Mesenchymal stem cell (in vitro differentiated cells and primary cell): ENCODE measurements at regions not wholly inside any gene's neighbourhood (a gene's known extent, or its start where the extent isn't known, plus 50 kb on each side); places are given as distances from the start of the nearest gene placed in this dataset.
A peak's percentile ranks its signal among the peaks of the same experiment; 100 is the strongest.

Experiments used
- DNase-seq: peaks from one replicate; pipeline ENCODE4 v3.0.0-alpha.2; 2013
- H2AFZ ChIP-seq: one replicate; pipeline ENCODE4 v1.6.1; 2013; ENCODE audit warnings: low read depth, mild to moderate bottlenecking, control low read depth, inconsistent platforms, low read length, moderate library complexity
- H2AK5ac ChIP-seq: 2 replicates; pipeline ENCODE4 v1.6.1; 2013; ENCODE audit warnings: low read length, moderate library complexity, mild to moderate bottlenecking, inconsistent platforms; ENCODE audit not compliant: severe bottlenecking
- H2BK120ac ChIP-seq: one replicate; pipeline ENCODE4 v1.6.1; 2013; ENCODE audit warnings: low read depth, mild to moderate bottlenecking, inconsistent platforms, low read length, moderate library complexity
- H2BK12ac ChIP-seq, 2 experiments: one replicate each; pipeline ENCODE4 v1.6.1; 2013; ENCODE audit warnings: inconsistent platforms in 2 of 2, low read length in 2 of 2, mild to moderate bottlenecking in 2 of 2, moderate library complexity in 2 of 2, control low read depth in 1 of 2
- H2BK15ac ChIP-seq: one replicate; pipeline ENCODE4 v1.6.1; 2013; ENCODE audit warnings: mild to moderate bottlenecking, low read depth, inconsistent platforms; ENCODE audit not compliant: poor library complexity, severe bottlenecking
- H2BK5ac ChIP-seq: 2 replicates; pipeline ENCODE4 v1.6.1; 2013; ENCODE audit warnings: low read depth, mild to moderate bottlenecking, low read length, control low read depth, inconsistent platforms; ENCODE audit not compliant: poor library complexity, severe bottlenecking
- H3K14ac ChIP-seq, 2 experiments: one replicate each; pipeline ENCODE4 v1.6.1; 2013; ENCODE audit warnings: inconsistent platforms in 2 of 2, low read length in 2 of 2, control low read depth in 1 of 2, mild to moderate bottlenecking in 1 of 2, moderate library complexity in 1 of 2
- H3K18ac ChIP-seq, 2 experiments: one replicate each; pipeline ENCODE4 v1.6.1; 2013; ENCODE audit warnings: inconsistent platforms in 2 of 2, low read length in 2 of 2, control low read depth in 1 of 2, low read depth in 1 of 2, mild to moderate bottlenecking in 1 of 2
- H3K23ac ChIP-seq, 2 experiments: one replicate each; pipeline ENCODE4 v1.6.1; 2013; ENCODE audit warnings: inconsistent platforms in 2 of 2, low read length in 2 of 2, mild to moderate bottlenecking in 2 of 2, moderate library complexity in 2 of 2, control low read depth in 1 of 2
- H3K27ac ChIP-seq: 2 replicates; pipeline ENCODE4 v1.5.1; 2013; ENCODE audit warnings: mild to moderate bottlenecking, moderate library complexity, low read length, control low read depth, inconsistent platforms; ENCODE audit not compliant: poor library complexity, severe bottlenecking
- H3K27me3 ChIP-seq, 2 experiments: 2 replicates each; pipeline versions ENCODE4 v1.6.1 to v1.7.0; 2013; ENCODE audit warnings: low read length in 2 of 2, mild to moderate bottlenecking in 2 of 2, moderate library complexity in 2 of 2, control low read depth in 1 of 2, inconsistent platforms in 1 of 2; ENCODE audit not compliant: control insufficient read depth in 1 of 2, insufficient read depth in 1 of 2
- H3K36me3 ChIP-seq, 2 experiments: 2 replicates each; pipeline versions ENCODE4 v1.6.1 to v1.7.0; 2013; ENCODE audit warnings: low read length in 2 of 2, control low read depth in 1 of 2, inconsistent platforms in 1 of 2, low read depth in 1 of 2, mild to moderate bottlenecking in 1 of 2; ENCODE audit not compliant: insufficient read depth in 2 of 2, control insufficient read depth in 1 of 2
- H3K4ac ChIP-seq, 2 experiments: one replicate each; pipeline ENCODE4 v1.6.1; 2013; ENCODE audit warnings: inconsistent platforms in 2 of 2, low read length in 2 of 2, mild to moderate bottlenecking in 2 of 2, moderate library complexity in 2 of 2, control low read depth in 1 of 2, low read depth in 1 of 2
- H3K4me1 ChIP-seq: 2 replicates; pipeline ENCODE4 v1.6.1; 2013; ENCODE audit warnings: low read depth, low read length, control low read depth; ENCODE audit not compliant: control insufficient read depth, insufficient read depth
- H3K4me2 ChIP-seq: 2 replicates; pipeline ENCODE4 v1.6.1; 2013; ENCODE audit warnings: low read length, mild to moderate bottlenecking, inconsistent platforms; ENCODE audit not compliant: poor library complexity, severe bottlenecking
- H3K4me3 ChIP-seq, 2 experiments: 2 replicates each; pipeline versions ENCODE4 v1.5.1 to v1.7.0; 2013; ENCODE audit warnings: low read length in 2 of 2, mild to moderate bottlenecking in 2 of 2, control low read depth in 1 of 2, low read depth in 1 of 2; ENCODE audit not compliant: insufficient read depth in 1 of 2
- H3K79me1 ChIP-seq: replicated peaks from 2 replicates; pipeline ENCODE4 v1.6.1; 2013; ENCODE audit warnings: mild to moderate bottlenecking, control low read depth, low read length, inconsistent platforms; ENCODE audit not compliant: poor library complexity, severe bottlenecking
- H3K9ac ChIP-seq: 2 replicates; pipeline ENCODE4 v1.7.0; 2013; ENCODE audit warnings: mild to moderate bottlenecking, low read length, moderate library complexity
- H3K9me3 ChIP-seq: 2 replicates; pipeline ENCODE4 v1.7.0; 2013; ENCODE audit warnings: mild to moderate bottlenecking, low read length; ENCODE audit not compliant: control insufficient read depth
- H4K8ac ChIP-seq: one replicate; pipeline ENCODE4 v1.6.1; 2013; ENCODE audit warnings: inconsistent platforms, mild to moderate bottlenecking, low read length, moderate library complexity
- H4K91ac ChIP-seq: one replicate; pipeline ENCODE4 v1.6.1; 2013; ENCODE audit warnings: mild to moderate bottlenecking, low read length, inconsistent platforms
- WGBS: methylation state at CpG from one replicate; pipeline ENCODE4 v1.1.7; 2013; ENCODE audit warnings: mixed read lengths; 5-methylcytosine and 5-hydroxymethylcytosine counted together

DNA sequence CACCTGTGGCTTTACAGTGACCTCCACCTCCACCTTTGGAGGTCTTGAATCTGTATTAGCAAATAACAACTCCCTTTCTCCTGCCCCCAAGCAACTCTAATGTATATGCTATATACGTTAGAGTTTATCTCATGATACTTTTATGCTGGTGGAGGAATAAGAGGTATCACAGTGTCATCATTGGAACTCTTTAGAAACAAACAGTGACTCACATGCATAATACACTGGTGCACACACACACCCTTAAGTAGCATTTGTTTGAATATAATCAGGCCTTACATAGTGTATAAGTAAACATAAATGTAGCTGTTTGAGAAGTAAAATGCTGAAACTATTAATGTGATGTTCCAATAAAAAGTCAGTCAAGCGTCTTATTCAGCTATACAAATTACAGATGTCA is 280.2 kb upstream of the C2CD4B start:
- H3K9me3 ChIP-seq = no peaks in the 10 kb centered on the region
- no peak overlapping the region for H2AK5ac ChIP-seq
- H3K14ac ChIP-seq = no peak overlapping the region
- peak; percentile 56 for DNase-seq
- H3K4me1 ChIP-seq = peaks cover 12% of the 10 kb centered on the region
- H3K9ac ChIP-seq = peak overlapping the region; percentile 77
- H2AFZ ChIP-seq = no peak overlapping the region
- no peak overlapping the region for H3K4ac ChIP-seq
- H3K4me2 ChIP-seq = no peak overlapping the region
- H2BK12ac ChIP-seq = no peak overlapping the region
- H3K79me1 ChIP-seq = peaks cover 15% of the 10 kb centered on the region
- no peak overlapping the region for H2BK120ac ChIP-seq
- no peak overlapping the region for H3K18ac ChIP-seq
- peak overlapping the region in 1 of 2 experiments; percentile 36 for H3K4me3 ChIP-seq
- H3K23ac ChIP-seq = no peak overlapping the region
- H4K91ac ChIP-seq = no peak overlapping the region
- H3K27ac ChIP-seq = no peak overlapping the region
- no peak overlapping the region for H2BK15ac ChIP-seq
- no peaks in the 10 kb centered on the region for H3K36me3 ChIP-seq
- no peak overlapping the region for H4K8ac ChIP-seq
- H2BK5ac ChIP-seq = no peak overlapping the region
- no CpG with 5 or more reads among the region's 2 CpGs for whole genome bisulfite sequencing
- H3K27me3 ChIP-seq = no peaks in the 10 kb centered on the region

DNA sequence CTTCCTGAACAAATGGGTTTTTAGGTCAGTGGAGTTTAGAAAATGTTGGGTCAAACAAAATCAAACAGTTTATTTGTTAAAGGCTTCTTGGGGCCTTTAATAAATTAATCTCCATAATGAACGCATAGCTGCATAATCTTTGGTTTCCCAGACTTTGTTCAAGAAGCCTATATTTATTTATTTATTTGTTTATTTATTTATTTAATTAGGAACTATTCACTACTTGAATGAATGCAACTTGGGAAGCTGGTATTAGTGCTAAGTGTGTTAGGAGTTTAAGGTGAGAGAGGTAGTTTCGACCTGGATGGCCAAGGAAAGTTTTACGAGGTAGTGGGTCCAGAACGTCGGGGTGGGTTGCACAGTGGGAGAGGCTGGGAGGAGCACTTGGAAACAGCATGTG is 281.9 kb upstream of the C2CD4B start:
- Histone ChIP-seq H3K4me3 (no peak overlapping the region), H2AFZ (no peak overlapping the region), H2BK15ac (peak overlapping the region; percentile 91), H3K9ac (no peak overlapping the region), H3K9me3 (no peaks in the 10 kb centered on the region), H2BK120ac (no peak overlapping the region), H3K18ac (no peak overlapping the region), H3K79me1 (peaks cover 22% of the 10 kb centered on the region), H3K27me3 (no peaks in the 10 kb centered on the region), H3K4ac (no peak overlapping the region), H2BK5ac (no peak overlapping the region), H4K8ac (no peak overlapping the region), H2AK5ac (no peak overlapping the region), H4K91ac (no peak overlapping the region), H3K4me1 (peaks cover 14% of the 10 kb centered on the region), H3K14ac (peak overlapping the region in 1 of 2 experiments; percentile 75), H2BK12ac (no peak overlapping the region), H3K27ac (no peak overlapping the region), H3K4me2 (no peak overlapping the region), H3K23ac (no peak overlapping the region), H3K36me3 (no peaks in the 10 kb centered on the region)
- DNase-seq = no peak
- WGBS = 91% methylated on average over 4 of the region's 5 CpGs

DNA sequence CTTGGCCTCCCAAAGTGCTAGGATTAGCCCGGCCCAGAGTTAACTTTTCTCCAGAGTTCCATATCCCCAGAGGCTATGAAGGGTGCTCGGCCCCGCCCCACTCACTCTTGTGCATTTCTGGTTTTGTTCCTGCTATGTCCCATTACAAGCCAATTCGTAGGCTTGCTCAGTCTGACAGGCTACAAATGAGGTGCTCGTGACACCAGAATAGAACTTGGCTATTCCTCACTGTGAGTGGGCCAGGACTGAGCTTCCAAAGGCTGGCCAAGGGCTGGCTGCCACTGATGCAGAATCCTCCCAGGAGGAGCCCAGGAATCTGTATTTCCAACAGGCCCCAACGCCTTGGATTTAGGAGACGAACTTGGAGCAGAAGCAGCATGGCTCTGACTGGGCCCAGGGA is 282.7 kb upstream of the C2CD4B start:
- no peak overlapping the region for H2AFZ ChIP-seq
- no peak overlapping the region for H3K4me3 ChIP-seq
- H2AK5ac ChIP-seq = no peak overlapping the region
- H3K79me1 ChIP-seq = peaks cover 20% of the 10 kb centered on the region
- H4K8ac ChIP-seq = no peak overlapping the region
- H2BK5ac ChIP-seq = no peak overlapping the region
- no peak overlapping the region for H4K91ac ChIP-seq
- H3K14ac ChIP-seq = no peak overlapping the region
- H2BK12ac ChIP-seq = no peak overlapping the region
- H3K4me1 ChIP-seq = peaks cover 14% of the 10 kb centered on the region
- H3K9ac ChIP-seq = peak overlapping the region; percentile 10
- H2BK15ac ChIP-seq = no peak overlapping the region
- no peak overlapping the region for H2BK120ac ChIP-seq
- H3K9me3 ChIP-seq = no peaks in the 10 kb centered on the region
- DNase-seq = no peak
- no peak overlapping the region for H3K4ac ChIP-seq
- no peak overlapping the region for H3K4me2 ChIP-seq
- H3K23ac ChIP-seq = no peak overlapping the region
- no peak overlapping the region for H3K18ac ChIP-seq
- WGBS = 98% methylated on average over 7 of the region's 7 CpGs
- no peaks in the 10 kb centered on the region for H3K36me3 ChIP-seq
- H3K27me3 ChIP-seq = no peaks in the 10 kb centered on the region
- H3K27ac ChIP-seq = no peak overlapping the region

DNA sequence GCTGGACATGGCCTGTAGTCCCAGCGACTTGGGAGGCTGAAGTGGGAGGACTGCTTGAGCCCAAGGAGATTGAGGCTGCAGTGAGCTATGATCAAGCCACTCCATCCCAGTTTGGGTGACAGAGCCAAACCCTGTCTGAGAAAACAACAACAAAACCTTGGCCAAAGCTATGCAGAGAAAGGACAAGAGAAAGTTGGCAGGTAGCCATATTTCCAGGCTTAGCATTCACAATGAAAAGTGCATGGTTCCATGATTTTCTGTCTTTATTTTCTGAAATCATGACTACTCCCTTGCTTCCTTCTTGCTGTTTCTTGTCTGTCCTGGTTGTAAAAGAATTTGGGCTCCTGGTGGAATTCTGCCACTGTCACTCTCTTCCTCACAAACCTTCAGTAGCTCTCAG is 284.6 kb upstream of the C2CD4B start:
- 89% methylated on average over 1 of the region's 1 CpG for WGBS
- Histone ChIP-seq H3K27me3 (no peaks in the 10 kb centered on the region), H2AFZ (no peak overlapping the region), H3K4ac (no peak overlapping the region), H3K36me3 (no peaks in the 10 kb centered on the region), H4K91ac (no peak overlapping the region), H3K79me1 (peaks cover 23% of the 10 kb centered on the region), H3K14ac (no peak overlapping the region), H3K9me3 (no peaks in the 10 kb centered on the region), H3K23ac (no peak overlapping the region), H3K4me1 (peaks cover 25% of the 10 kb centered on the region), H2BK5ac (no peak overlapping the region), H2BK15ac (no peak overlapping the region), H2BK12ac (no peak overlapping the region), H3K4me2 (no peak overlapping the region), H3K4me3 (no peak overlapping the region), H2BK120ac (no peak overlapping the region), H3K27ac (no peak overlapping the region), H2AK5ac (no peak overlapping the region), H3K9ac (no peak overlapping the region), H4K8ac (no peak overlapping the region), H3K18ac (no peak overlapping the region)
- DNase-seq = no peak
